GM18867 (cell line): ENCODE measurements at regions not wholly inside any gene's neighbourhood (a gene's known extent, or its start where the extent isn't known, plus 50 kb on each side); places are given as distances from the start of the nearest gene placed in this dataset.
A peak's percentile ranks its signal among the peaks of the same experiment; 100 is the strongest.

Experiments
- ATAC-seq: cut with Tn5 transposase; IDR thresholded peaks from one replicate; pipeline ENCODE4 v1.9.1; 2021; ENCODE audit warnings: mild to moderate bottlenecking, moderate library complexity; ENCODE audit not compliant: unreplicated experiment

DNA sequence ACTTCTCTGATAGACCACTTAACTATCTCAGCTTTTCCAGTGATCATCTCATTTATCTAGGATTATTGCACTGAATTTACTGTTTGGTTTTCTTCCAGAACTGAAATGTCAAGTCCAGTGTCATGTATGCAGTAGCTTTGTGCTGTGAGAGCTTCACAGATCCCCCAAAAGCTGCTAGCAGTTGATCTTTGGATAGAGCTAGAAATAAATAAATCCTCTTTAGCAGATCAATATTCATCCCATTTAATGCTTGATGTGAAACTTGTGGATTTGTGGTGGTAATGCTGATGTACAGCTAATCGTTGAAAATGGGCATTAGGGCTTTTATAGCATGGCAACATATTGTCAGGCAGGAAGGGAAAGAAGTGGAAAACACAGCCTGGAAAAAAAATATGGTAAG lies 509.6 kb upstream of the FAM241A start:
- no peak for ATAC-seq

GRCh38 chr4:111636961-111637585 lies 508.2 kb upstream of the FAM241A start:
- ATAC-seq = no peak

- ATAC-seq = no peak
These were observed 506.0 kb upstream of the FAM241A start for GRCh38 chr4:111639120-111639690.

DNA sequence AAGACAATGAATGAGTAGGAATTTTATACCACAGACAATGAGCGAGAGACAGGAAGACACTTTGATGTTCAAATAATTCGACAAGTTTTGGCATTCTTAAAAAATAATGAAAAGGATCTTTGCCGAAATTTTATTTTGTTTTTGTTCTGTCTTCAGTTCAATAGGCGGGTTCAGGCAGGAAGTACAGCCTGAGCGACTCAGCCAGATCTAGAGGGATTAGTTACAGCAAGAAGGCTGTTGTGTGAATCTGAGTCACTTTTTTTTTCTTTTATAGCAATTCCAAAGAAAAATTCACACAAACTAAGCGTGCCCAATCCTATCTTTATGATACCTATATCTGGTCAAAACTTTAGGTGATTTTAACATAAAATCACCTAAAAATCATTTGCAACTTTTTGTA lies 505.4 kb upstream of the FAM241A start:
- ATAC-seq = no peak

- ATAC-seq = peak; percentile 98
These were observed 503.3 kb upstream of the FAM241A start for GRCh38 chr4:111641813-111642579.

DNA sequence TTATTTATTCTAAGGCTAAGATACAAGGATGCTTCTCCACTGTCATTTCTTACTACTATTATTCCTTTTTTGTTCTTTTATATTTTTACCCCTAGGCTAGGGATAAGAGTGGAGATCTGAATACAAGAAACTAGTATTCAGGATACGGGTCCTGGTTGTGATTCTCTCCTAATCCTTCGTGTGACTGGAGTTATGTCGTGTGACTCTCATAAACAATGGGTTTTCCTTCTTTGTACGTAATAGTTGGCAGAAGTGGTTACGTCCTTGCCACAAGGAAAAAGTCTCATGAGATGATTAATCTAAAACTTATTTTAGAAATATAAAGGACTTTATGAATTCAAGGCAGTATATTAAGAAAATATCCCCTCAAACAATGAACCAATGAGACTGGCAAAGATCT lies 497.2 kb upstream of the FAM241A start:
- ATAC-seq = no peak

- ATAC-seq = peak; percentile 54
These were observed 495.9 kb upstream of the FAM241A start for GRCh38 chr4:111649308-111649707.

DNA sequence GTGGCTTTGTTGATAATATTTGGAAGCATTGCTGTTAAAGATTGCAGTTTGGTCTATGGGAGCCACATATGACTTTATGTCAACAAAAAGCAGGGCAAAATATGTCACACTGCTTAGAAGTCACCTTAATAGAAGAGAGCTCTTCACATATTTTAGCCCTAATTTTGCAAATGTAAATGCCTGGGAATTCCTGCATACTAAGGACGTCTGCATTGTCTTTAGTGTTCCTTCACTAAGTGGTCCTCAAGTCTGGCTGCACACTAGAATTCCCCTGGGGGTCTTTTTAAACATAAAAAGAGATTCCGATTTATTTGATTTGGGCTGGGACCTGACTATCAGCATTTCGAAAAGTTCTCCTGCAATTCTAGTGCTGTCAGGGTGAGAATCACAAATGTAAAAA lies 495.1 kb upstream of the FAM241A start:
- ATAC-seq = no peak

- ATAC-seq = no peak
These were observed 494.6 kb upstream of the FAM241A start for GRCh38 chr4:111650674-111651086.

- ATAC-seq = no peak
These were observed 493.0 kb upstream of the FAM241A start for GRCh38 chr4:111652236-111652635.

- ATAC-seq = no peak
These were observed 492.3 kb upstream of the FAM241A start for GRCh38 chr4:111652986-111653385.

DNA sequence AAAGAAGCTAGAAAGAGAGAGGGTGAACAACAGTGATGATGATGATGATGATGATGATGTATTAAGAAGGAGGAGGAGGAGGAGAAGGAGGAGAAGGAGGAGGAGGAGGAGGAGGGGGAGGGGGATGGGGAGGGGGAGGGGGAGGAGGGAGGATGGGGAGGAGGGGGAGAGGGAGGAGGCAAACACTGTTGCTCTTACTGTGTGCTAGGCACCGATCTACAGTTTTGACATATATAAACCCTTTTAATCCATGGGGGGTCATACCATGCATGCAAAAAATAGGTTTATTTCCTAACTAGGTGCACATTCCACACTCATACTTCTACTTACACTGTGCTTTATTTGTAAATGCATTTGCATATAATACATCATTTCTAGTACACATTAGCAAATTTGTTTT lies 482.8 kb upstream of the FAM241A start:
- ATAC-seq = no peak

DNA sequence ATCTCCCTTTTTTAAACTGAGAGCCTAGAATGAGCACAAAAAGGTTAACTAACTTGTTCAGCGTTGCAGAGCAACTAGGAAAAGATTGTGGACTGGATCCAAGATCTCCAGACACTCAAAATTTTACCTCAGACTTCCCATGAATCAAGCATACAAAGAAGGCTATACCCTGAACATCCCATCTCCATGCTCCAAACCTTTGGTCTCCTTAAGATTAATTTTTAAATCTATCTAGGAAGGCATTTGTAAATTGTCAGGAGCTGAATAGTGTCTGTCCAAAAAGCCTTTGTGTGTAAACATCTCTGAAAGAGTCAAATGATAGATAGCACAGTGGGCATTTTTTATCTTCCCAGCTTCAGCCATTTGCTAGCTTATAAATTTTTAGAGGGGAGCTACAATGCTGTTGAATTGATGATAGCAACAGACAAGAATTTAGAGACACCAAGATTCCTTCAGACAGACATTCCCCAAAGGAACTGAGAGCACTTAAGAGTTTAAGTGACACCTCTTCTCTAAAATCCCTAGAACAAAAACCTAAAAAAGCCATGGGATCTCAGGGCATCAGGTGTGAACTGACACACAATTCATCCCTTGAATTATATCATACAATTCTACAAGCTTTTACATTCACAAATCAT lies 480.8 kb upstream of the FAM241A start:
- ATAC-seq = no peak

GRCh38 chr4:111666826-111667360 lies 478.4 kb upstream of the FAM241A start:
- ATAC-seq = no peak

DNA sequence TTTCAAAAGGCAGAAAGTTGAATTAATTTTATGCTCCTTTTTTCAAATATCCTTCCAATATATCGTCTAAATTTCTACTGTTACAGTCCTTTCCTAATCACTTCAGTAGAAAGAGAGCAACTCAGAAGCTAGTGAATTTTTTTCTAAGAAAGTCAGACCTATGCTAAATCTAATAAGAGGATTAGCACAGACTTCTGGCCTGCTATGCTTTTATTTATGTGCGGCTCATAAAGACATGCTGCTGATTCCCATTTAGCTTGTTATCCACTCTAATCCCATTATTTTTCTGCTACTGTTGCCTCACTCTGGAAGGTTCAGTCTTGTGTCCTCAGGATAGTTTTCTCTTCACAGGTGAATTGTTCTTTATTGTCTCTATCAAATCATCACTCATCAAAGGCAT lies 473.5 kb upstream of the FAM241A start:
- ATAC-seq = no peak

DNA sequence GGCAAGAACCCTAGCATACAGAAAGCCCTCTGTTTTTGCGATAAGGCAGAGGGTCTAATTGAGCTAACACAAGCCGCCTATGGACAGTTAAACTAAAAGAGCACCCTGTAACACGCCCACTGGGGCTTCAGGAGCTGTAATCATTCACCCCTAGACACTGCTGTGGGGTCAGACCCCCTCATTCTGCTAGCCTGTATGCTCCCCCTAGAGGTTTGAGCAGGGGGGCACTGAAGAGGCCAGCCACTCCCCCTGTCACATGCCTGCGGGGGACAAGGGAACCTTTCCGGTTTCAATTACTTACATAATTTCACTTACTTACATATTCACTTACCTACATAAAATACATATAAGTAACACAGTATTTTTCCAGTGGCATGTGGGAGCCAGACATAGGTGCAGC lies 469.5 kb upstream of the FAM241A start:
- no peak for ATAC-seq

DNA sequence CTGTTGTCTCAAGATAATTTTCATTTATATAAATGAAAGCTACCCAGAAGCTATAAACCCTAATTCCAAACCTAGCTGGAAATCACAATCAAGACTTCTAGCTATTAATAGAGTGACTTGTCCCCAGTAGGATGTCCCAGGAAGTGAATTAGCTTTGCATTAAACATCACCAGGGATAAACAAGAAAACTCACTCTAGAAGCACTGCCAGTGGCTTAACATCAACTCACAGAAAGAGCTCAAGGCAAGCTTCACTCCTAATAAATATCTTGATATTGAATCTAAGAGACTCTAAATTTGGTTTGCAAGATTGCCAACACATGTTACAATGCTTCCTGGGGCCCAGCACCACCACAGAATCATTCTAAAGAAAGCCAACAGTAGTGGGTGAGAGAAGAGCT lies 468.7 kb upstream of the FAM241A start:
- ATAC-seq = no peak

GRCh38 chr4:111678479-111678878 lies 466.8 kb upstream of the FAM241A start:
- ATAC-seq = no peak

DNA sequence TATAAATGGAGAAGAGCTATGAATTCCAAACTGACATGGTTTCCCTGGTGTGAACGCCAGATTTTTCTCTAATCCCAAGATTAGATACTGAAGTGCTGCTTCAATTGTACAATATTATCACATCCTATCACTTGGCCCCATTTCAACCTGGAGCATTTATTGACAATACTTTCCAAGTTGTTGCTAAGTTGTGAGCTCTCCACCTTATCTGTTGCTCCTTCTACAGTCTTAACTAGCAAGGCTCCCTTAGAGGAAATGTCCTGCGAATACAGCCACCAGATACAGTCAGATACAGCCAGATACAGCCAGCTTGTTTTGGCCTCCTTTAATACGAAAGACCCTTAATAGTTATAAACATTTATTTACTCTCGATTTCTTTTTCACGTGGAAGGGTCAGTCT lies 466.3 kb upstream of the FAM241A start:
- ATAC-seq = no peak

DNA sequence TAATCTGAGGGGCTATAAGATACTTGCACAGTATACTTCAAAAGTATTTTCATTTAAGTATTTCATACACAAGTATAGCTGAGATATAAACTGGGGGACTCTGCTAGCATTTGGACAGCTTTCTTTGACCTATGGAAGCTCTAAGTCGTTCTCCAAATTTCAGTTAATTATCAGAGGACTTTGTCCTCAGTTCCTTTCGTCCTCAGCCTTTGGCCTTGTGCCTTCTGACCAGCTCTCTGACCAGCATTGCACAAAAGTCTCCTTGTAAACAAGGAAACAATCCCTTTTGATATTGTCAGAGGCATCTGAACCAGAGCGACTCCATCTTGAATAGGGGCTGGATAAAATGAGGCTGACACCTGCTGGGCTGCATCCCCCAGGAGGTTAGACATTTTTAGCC lies 464.0 kb upstream of the FAM241A start:
- ATAC-seq = no peak

GRCh38 chr4:111681751-111682150 lies 463.5 kb upstream of the FAM241A start:
- ATAC-seq = no peak

DNA sequence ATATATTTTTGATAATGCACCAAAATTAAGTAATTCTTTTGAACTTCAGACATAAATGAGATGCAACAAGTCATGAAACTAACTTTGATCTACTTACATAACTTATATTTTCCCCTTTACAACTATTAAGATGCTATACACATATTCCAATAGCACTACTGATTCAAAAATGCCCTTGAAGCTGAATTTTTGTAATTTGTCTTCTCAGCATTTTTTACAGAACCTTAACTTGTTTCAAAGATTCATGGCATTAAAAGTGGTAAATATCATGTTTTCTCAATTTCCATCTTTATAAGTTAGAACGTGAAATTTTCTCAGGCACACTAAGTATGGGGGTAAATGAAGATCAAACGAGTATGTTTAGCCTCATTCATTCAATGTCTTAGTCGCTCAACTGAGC lies 460.0 kb upstream of the FAM241A start:
- ATAC-seq = no peak
